IPS-18a (cell line): ENCODE measurements at regions not wholly inside any gene's neighbourhood (a gene's known extent, or its start where the extent isn't known, plus 50 kb on each side); places are given as distances from the start of the nearest gene placed in this dataset.
"Not testable (repeated sequence)": the region's sequence is repeated elsewhere in the genome, so short reads cannot be mapped to it uniquely, and the experiment has no call there.

Experiments used
- H3K27ac ChIP-seq: one replicate; pipeline ENCODE4 v1.5.1; 2013; ENCODE audit warnings: low read length
- H3K27me3 ChIP-seq: one replicate; pipeline ENCODE4 v1.6.1; 2013; ENCODE audit warnings: mild to moderate bottlenecking, low read length; ENCODE audit not compliant: control insufficient read depth, insufficient read depth
- H3K36me3 ChIP-seq: one replicate; pipeline ENCODE4 v1.6.1; 2013; ENCODE audit warnings: low read depth, low read length; ENCODE audit not compliant: control insufficient read depth
- H3K4me1 ChIP-seq: one replicate; pipeline ENCODE4 v1.6.1; 2013; ENCODE audit warnings: low read depth, low read length; ENCODE audit not compliant: control insufficient read depth
- H3K4me3 ChIP-seq: one replicate; pipeline ENCODE4 v1.5.1; 2013; ENCODE audit warnings: low read length
- H3K9ac ChIP-seq: one replicate; pipeline ENCODE4 v1.6.1; 2013; ENCODE audit warnings: mild to moderate bottlenecking, low read length, moderate library complexity
- H3K9me3 ChIP-seq: one replicate; pipeline ENCODE4 v1.6.1; 2013; ENCODE audit warnings: low read depth, low read length; ENCODE audit not compliant: control insufficient read depth

- Histone ChIP-seq H3K27me3 (no peaks in the 10 kb centered on the region), H3K27ac (no peak overlapping the region), H3K4me1 (peaks cover 3% of the 10 kb centered on the region), H3K36me3 (no peaks in the 10 kb centered on the region), H3K9me3 (no peaks in the 10 kb centered on the region), H3K9ac (no peak overlapping the region), H3K4me3 (no peak overlapping the region)
These were observed 271.1 kb upstream of the RPS23 start for GRCh38 chr5:82549263-82549662.

GRCh38 chr5:82544004-82544403 is 265.9 kb upstream of the RPS23 start:
- Histone ChIP-seq H3K4me3 (no peak overlapping the region), H3K9ac (no peak overlapping the region), H3K4me1 (no peaks in the 10 kb centered on the region), H3K36me3 (no peaks in the 10 kb centered on the region), H3K9me3 (peaks cover 5% of the 10 kb centered on the region), H3K27me3 (no peaks in the 10 kb centered on the region), H3K27ac (no peak overlapping the region)

- Histone ChIP-seq H3K9me3 (peaks cover 5% of the 10 kb centered on the region), H3K27me3 (no peaks in the 10 kb centered on the region), H3K36me3 (no peaks in the 10 kb centered on the region), H3K4me1 (no peaks in the 10 kb centered on the region), H3K9ac (no peak overlapping the region), H3K4me3 (no peak overlapping the region), H3K27ac (no peak overlapping the region)
These were observed 262.1 kb upstream of the RPS23 start for GRCh38 chr5:82540301-82540700.

- H3K4me3 ChIP-seq: no peak overlapping the region
- no peaks in the 10 kb centered on the region for H3K9me3 ChIP-seq
These were observed 260.3 kb upstream of the RPS23 start for GRCh38 chr5:82538339-82539034.

GRCh38 chr5:82537687-82538306 is 259.6 kb upstream of the RPS23 start:
- Histone ChIP-seq H3K9ac (no peak overlapping the region), H3K9me3 (peaks cover 3% of the 10 kb centered on the region), H3K36me3 (no peaks in the 10 kb centered on the region), H3K4me1 (no peaks in the 10 kb centered on the region), H3K27me3 (no peaks in the 10 kb centered on the region), H3K4me3 (no peak overlapping the region), H3K27ac (no peak overlapping the region)

More at GRCh38 chr5:82538339-82539034, 260.3 kb upstream of the RPS23 start:
- H3K4me1 ChIP-seq: no peaks in the 10 kb centered on the region
- no peaks in the 10 kb centered on the region for H3K36me3 ChIP-seq
- H3K9ac ChIP-seq: no peak overlapping the region
- H3K27me3 ChIP-seq: no peaks in the 10 kb centered on the region
- H3K27ac ChIP-seq: no peak overlapping the region

GRCh38 chr5:82534986-82535385 is 256.8 kb upstream of the RPS23 start:
- Histone ChIP-seq H3K27me3 (no peaks in the 10 kb centered on the region), H3K36me3 (no peaks in the 10 kb centered on the region), H3K27ac (no peak overlapping the region), H3K9me3 (peaks cover 11% of the 10 kb centered on the region), H3K4me1 (no peaks in the 10 kb centered on the region), H3K4me3 (no peak overlapping the region), H3K9ac (no peak overlapping the region)

GRCh38 chr5:82532075-82532474 is 253.9 kb upstream of the RPS23 start:
- not testable (repeated sequence) for H3K9ac ChIP-seq, H3K4me3 ChIP-seq, H3K36me3 ChIP-seq, H3K4me1 ChIP-seq, H3K27ac ChIP-seq, H3K27me3 ChIP-seq
- H3K9me3 ChIP-seq: peaks cover 11% of the 10 kb centered on the region

- Histone ChIP-seq H3K9ac (no peak overlapping the region), H3K4me1 (peaks cover 13% of the 10 kb centered on the region), H3K36me3 (no peaks in the 10 kb centered on the region), H3K27me3 (no peaks in the 10 kb centered on the region), H3K27ac (no peak overlapping the region), H3K4me3 (no peak overlapping the region), H3K9me3 (peaks cover under 1% of the 10 kb centered on the region)
These were observed 248.4 kb upstream of the RPS23 start for GRCh38 chr5:82526540-82526939.

GRCh38 chr5:82525626-82526025 is 247.5 kb upstream of the RPS23 start:
- Histone ChIP-seq H3K27ac (no peak overlapping the region), H3K9me3 (no peaks in the 10 kb centered on the region), H3K9ac (no peak overlapping the region), H3K4me3 (no peak overlapping the region), H3K36me3 (no peaks in the 10 kb centered on the region), H3K4me1 (peaks cover 13% of the 10 kb centered on the region), H3K27me3 (no peaks in the 10 kb centered on the region)

- no peaks in the 10 kb centered on the region for H3K27me3 ChIP-seq
- no peak overlapping the region for H3K9ac ChIP-seq
- no peaks in the 10 kb centered on the region for H3K9me3 ChIP-seq
- H3K4me1 ChIP-seq: peaks cover 13% of the 10 kb centered on the region
- H3K27ac ChIP-seq: no peak overlapping the region
- H3K36me3 ChIP-seq: no peaks in the 10 kb centered on the region
- H3K4me3 ChIP-seq: no peak overlapping the region
These were observed 245.5 kb upstream of the RPS23 start for GRCh38 chr5:82523633-82524032.

GRCh38 chr5:82522897-82523296 is 244.7 kb upstream of the RPS23 start:
- H3K9me3 ChIP-seq: no peaks in the 10 kb centered on the region
- H3K9ac ChIP-seq: no peak overlapping the region
- no peak overlapping the region for H3K27ac ChIP-seq
- H3K27me3 ChIP-seq: no peaks in the 10 kb centered on the region
- peaks cover 13% of the 10 kb centered on the region for H3K4me1 ChIP-seq
- no peak overlapping the region for H3K4me3 ChIP-seq
- H3K36me3 ChIP-seq: no peaks in the 10 kb centered on the region

GRCh38 chr5:82521431-82522051 is 243.4 kb upstream of the RPS23 start:
- H3K27me3 ChIP-seq: no peaks in the 10 kb centered on the region
- H3K4me3 ChIP-seq: no peak overlapping the region
- H3K27ac ChIP-seq: no peak overlapping the region
- H3K9ac ChIP-seq: no peak overlapping the region
- no peaks in the 10 kb centered on the region for H3K9me3 ChIP-seq
- H3K4me1 ChIP-seq: peaks cover 13% of the 10 kb centered on the region
- H3K36me3 ChIP-seq: no peaks in the 10 kb centered on the region
